ENCODE measurements at regions not wholly inside any gene's neighbourhood (a gene's known extent, or its start where the extent isn't known, plus 50 kb on each side); places are given as distances from the start of the nearest gene placed in this dataset.
"Not testable (repeated sequence)": the region's sequence is repeated elsewhere in the genome, so short reads cannot be mapped to it uniquely, and the experiment has no call there.

DNA sequence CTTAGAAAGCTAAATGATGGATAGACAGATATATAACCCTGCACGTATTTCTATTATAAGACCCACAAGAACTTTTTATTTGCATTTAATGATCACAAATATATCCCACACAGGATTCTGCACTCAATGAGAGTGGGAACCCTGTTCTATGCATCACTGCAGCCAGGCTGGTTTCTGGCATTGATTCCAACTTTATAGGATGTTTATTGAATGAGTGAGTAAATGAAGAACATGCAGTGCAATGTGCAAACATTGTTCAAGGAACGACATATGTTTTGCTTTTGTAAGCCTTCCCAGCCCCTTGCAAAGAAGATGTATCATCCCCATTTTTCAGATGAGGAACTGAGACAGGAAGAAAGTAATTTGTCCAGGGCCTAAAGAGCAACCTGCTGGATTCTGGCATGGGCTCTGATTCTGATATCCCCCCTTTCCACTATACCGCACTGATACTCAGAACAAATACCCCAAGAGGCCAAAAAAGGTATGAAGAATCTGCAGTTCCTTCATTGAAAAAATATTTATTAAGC is 246.3 kb downstream of the LACC1 start:
- DNase-seq (ENCODE audit: low read depth in 2 of 2) = no peak

DNA sequence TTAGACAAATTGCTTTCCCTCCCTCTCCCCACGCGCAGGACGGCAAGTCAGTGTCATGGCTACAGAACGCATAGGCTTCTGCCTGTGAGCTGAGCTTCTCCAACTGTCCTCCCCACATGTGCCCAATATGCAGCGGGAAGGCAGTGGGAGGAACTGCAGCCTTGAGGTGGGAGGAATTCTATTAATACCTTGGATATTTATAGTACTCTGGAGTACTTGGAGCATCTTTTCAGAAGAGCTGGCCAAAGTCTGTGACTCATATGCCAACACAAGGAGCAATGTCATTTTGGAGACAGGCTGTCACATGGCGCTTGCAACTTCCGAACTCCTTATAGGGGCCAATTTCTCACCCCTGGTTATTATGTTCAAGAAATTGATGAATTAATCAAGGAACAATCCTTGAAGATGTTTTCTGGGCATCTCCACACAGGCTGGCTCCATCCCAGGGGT is 245.0 kb upstream of the SERP2 start:
- no peak for DNase-seq (ENCODE audit: low read depth in 2 of 2)

DNA sequence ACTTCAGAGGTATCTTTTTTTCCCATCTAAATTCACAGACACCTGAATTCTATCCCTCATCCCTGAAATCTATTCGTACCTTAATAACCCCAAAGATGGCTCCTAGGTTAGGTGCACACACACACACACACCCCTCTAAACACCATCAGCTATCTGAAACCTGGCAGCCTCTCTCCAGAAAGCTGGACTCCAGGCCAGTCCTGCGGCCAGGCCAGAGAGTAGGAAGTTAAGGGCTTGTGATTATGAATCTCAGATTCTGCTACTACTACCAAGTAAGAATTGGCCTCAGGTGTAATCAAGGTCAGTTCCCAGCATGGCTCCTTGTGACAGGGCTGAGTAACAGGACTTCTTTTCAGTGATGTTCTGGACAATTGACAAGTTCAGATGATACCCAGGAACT is 244.2 kb upstream of the SERP2 start:
- DNase-seq (ENCODE audit: low read depth in 2 of 2) = no peak

DNA sequence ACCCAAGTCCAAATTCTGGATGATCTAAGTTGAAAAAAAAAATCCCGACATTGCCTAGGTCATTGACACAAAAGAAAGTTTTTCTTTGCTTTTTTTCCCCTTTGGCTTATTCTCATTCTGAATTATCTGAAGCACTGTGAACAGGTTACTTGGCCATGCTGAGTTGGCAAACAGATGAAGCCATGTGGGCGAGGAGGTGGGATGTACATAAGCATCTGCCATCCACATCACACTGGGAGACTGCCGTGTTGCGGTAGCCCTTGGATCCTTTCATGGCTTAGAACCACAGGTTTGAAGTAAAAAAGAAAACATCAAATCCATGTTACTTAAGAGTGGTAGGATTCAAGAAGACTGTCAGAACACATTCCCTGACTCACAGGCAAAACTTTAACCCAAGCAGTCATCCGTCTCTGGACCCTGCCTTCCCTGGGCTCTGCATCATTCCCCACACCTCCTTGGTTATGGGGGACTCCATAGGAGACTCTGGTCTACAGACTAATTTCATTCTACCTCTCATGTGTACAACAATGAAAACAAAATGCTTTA is 242.5 kb upstream of the SERP2 start:
- no peak for DNase-seq (ENCODE audit: low read depth in 2 of 2)

DNA sequence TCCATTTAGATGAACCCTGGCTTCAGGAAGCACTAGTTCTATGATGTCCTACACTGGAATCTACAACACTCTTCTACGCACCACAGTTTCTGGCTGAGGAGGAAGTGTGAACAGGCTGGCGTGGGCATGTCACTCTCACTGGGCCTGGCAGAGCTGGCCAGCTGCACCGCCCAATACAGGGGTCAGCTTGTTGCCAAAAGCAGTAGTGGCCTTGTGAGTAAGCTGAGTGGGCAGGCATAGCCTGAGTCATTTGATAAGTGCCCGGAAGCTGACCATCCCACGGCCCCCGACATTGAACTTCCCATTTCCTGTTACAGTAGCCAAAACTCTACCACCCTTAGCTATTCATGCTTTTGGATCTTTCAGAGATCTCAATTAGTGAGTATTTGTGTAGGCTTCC is 240.9 kb upstream of the SERP2 start:
- no peak for DNase-seq (ENCODE audit: low read depth in 2 of 2)

DNA sequence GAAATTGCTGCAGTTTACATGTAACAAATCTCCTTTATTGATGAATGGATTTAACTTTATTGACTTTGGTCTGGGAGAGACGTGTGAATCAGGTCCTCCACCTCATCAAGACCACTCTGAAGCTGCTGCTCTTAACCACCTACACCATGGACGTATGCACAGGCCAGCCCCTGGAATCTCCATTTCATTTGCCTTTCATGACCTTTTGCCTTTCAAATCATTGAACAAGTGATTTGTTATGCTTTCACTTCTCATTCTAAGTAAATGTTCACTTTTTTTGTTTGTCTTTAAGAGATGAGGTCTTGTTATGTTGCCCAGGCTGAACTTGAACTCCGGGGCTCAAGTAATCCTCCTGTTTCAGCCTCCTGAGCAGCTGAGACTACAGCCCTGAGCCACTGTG is 240.0 kb upstream of the SERP2 start:
- no peak for DNase-seq (ENCODE audit: low read depth in 2 of 2)

DNA sequence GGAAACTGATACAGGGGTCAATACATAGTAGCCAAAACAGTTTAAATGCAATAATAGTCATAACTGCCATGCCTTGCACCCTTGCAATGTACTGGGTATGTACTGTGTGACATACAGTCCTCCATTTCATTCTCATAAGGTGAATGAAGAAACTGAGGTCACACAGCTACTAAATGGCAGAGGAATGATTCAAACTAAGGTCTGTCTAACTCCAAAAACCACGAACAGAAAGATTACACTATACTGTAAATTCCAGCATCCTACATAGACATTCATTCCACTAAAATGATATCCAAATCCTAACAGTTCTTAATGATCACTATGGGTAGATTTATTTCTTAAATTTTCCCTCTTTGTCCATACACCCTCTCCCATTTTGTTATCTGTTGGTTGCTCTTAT is 238.1 kb upstream of the SERP2 start:
- no peak for DNase-seq (ENCODE audit: low read depth in 2 of 2)

DNA sequence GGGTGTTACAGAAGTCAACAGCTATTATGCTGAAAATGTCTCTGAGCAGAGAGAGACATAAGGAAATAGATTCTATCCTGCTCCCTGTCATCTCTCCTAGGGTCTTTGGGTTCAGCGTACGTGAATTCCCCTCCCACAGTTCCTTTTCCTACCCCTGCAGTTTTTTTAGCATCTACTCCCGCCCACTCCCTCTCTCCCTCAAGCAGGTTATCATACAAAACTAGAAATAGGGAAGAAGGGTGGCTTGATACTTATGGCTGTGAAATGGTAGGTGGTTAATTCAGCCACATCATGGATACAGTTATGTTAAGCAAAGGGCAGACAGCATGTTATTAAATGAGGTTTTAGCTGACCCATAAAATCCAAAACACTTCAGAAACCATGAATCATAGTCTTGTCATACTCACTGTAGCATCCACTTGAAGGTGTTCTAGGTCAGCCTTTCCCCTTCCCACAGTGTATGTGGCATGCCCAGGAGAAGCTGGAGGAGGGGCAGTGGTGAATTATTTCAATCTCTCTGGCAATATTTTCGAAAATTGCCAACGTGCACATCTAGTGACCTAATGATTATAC is 236.8 kb upstream of the SERP2 start:
- DNase-seq (ENCODE audit: low read depth in 2 of 2) = no peak

DNA sequence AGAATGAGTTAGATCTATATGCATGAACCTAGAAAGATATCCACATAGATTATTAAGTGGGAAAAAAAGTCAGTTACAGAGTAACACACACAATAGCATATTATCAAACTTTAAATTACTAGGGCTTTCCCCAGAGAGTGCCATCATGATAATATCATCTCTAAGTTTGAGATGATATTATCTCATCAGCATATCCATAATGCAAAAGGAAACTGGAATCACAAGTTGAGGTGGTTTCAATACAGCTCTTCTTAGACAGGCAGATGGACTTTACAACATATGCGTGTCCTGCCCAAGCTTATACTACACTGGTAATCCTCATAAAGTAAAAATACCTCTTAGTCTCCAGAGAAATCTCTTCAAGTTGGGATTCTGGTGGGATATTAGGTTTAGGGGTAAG is 236.2 kb upstream of the SERP2 start:
- no peak for DNase-seq (ENCODE audit: low read depth in 2 of 2)

DNA sequence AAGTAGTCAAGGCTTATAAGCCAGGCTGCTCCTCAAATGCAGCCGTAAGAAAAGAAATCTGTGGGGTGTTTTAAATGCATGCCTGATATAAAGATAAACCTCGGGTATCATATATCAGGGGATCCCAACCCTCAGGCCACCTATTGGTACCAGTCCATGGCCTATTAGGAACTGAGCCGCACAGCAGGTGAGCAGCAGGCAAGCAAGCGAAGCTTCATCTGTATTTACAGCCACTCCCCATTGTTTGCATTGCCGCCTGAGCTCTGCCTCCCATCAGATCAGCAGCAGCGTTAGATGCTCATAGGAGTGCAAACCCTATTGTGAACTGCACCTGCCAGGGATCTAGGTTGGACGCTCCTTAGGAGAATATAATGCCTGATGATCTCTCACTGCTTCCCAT is 233.5 kb upstream of the SERP2 start:
- no peak for DNase-seq (ENCODE audit: low read depth in 2 of 2)

DNA sequence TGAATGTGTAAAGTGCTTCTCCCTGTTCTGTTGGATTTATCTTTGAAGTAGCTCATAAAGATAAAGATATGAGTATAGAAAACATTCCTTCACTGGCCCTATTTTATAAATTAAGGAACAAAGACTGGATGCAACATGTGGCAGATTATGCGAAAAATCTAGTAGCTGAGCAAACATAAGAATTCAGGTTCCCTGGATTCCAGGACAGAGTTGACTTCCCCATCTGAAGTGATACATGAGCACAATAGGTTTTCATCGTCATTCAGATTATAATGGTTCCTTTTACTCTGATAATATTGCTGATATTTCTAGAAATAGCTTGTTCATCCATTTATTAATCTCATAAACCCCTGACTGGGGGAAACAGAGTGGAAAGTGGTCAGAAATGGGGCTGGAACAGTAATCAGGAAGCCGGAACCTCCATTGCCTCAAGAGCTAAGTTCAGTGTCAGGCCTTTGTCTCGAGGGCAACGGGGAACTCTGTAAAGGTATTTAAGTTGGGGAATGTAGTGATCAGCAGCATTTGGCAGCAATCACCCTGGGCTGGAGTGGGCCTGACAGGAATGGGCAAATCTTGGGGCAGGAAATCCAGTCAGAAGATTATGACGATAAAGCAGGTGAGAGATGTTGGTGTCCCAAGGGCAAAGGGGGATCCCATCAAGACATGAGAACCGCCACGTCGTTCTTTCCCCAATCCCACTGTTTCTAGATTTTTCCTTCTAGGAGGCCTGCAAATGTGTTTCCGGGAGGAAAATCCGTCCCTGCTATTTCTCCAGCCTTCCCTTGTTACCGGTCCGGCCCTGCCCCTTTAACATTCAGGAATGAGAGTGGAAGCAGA is 232.5 kb upstream of the SERP2 start:
- DNase-seq (ENCODE audit: low read depth in 2 of 2) = no peak

DNA sequence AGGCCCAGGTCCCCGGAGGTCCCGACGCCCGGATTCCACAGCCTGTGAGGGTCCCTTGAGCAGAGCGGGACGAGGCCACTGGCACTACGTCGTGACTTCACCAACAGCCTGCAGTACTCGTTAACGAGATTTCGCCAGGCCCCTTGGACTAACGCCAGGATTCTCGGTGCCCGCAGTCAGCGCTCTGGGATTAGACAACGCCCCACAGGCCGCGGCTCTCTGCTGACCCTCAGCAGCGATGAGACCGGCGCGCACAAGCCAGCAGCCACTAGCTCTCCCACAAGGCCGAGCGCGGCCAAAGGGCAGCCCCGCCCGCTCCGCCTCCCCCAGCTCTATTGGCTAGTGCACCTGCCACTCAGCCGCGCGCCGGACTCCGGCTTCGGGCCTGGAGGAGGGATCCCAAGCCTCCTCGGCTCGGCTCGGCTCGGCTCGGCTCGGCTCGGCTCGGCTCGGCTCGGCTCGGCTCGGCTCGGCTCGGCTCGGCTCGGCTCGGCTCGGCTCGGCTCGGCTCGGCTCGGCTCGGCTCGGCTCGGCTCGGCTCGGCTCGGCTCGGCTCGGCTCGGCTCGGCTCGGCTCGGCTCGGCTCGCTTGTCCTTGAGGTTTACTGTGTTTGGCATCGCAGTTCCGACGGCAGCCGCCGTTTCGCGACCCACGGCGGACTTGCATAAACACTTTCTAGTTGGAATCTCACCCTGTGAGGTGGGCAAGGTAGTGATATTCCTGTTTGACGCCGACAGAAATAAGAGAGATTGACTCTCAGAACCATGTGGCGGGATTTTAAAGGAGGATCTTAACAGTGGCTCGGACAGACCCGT is 231.7 kb upstream of the SERP2 start:
- peak; percentile 86 to 89 for DNase-seq (ENCODE audit: low read depth in 2 of 2)

DNA sequence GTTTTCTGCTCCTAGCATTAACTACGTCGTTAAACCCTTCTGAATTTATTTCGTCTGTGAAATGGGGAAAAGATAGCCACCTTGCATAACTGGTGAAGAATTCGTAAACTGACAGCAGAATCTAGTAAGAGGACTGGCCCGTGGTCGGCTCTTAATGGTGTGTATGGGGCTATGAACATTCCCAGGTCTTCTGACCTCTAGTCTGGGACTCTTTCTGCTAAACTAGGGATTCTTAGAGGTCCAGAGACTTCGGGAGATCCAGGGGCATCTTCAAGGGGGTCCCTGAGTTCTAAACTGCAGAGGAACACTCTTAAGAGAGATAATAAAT is 231.1 kb upstream of the SERP2 start:
- no peak for DNase-seq (ENCODE audit: low read depth in 2 of 2)

DNA sequence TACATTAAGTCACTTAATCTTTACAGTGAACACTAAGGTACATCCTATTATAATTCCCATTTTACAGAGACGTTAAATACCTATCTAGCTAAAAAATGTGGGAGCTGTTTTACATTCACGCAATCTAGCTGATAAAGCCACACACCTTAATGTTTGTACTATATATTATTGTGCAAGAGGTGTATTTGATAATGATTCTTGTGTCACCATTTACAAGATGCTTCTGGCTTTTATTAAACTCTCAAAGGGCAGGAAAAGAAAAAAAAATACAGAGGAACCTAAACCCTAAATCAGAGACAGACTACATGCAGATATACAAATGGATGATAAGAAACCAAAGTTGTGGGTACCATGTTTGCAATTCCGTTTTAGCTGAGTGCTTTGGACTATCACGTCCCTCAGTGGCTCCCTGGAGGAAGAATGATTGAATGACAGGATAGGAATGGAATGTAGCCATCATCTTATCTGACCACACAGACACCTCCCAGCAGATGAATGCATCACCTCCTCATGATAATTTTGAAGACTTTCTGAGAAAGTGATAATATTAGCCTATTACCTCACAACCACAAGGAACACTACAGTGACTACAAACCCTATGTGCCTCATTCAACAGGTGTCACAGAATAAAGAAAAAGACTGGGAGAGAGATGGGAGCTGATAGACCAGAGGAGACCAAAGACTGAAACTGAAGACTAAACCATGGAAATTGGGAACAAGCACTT is 230.5 kb upstream of the SERP2 start:
- DNase-seq (ENCODE audit: low read depth in 2 of 2) = no peak

DNA sequence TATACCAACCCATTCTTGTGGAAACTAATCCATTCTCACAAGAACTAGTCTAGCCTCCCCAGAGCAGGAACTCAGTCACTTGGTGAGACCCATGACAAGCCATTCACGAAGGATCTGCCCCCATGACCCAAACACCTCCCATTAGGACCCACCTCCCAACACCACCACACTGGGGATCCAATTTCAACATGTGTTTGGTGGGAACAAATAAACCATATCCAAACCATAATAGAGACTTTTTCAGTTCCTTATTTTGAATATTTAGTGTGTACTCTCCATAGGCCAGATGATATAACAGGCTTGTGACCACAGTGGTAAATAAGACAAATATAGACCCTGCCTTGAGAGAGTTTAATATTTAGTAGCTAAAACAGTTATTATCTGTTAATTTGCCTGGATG is 227.5 kb upstream of the SERP2 start:
- DNase-seq (ENCODE audit: low read depth in 2 of 2) = no peak

DNA sequence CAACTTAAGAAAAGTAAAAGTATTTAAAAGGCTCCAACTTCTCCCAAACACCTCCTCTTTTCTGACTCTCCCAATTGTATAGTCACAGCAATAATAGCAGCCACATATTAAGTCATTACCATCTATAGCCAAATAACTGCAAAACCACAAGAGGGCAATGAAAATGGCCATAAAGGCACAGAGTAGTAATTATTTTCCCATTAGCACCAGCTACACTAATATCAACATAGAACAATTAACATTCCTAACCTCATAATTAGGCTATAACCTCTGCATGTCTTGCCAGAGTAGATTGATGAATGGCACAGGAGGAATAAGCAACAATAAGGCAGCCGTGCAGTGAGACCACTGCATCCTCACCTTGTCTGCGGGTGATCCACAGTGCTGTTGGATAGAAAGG is 226.4 kb upstream of the SERP2 start:
- no peak for DNase-seq (ENCODE audit: low read depth in 2 of 2)

DNA sequence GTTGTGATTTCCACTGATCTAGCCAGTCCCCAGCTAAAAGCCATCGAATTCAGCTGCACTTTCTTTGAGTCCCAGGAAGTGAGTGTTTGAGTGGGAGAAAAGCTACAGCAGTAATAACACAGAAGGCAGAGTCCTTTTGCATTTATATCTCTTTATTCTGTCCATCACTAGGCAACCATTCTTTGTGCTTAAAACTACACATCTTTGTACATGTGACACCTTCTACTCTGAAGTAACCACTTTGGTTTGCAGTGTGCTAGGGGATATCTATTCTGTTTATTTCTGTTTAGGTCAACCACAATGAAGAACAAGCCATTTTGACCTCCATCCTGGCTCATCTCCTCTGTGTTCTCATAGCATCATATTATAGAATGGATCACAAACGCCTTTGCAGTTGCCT is 226.0 kb upstream of the SERP2 start:
- DNase-seq (ENCODE audit: low read depth in 2 of 2) = no peak

DNA sequence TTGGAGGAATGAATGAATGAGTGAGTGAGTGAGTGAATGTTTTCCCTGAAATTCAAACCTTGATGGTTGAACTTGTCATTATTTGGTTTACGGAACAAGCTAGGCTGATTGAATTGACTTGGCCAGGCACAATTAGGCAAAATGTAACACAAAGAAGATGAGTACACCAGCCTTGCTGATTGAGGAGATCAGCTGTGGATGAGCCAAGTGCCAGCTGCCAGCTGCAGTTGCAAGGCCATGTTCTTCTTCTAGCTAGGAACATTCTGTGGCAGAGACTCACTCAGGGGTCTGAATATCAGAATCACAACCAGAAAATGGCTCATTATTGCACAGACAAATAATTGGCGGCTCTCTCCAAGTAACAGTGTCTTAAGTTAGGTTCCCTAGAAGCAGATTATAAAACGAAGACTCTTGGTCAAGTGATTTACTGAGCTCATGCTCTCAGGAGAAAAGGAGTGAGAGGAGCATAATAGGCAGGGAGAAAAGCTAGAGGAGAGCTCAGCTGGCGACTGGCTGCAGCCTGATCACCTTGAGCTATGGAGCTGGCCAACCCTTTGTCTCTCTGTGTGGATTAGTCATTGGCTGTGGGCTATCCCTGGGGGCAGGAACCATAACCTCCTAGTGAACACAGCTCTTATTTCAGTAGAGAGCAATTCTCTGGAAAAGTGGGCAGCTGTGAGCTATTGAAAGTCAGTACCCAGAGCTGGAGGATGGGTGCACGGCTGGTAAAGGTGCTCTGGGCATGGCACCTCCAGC is 225.3 kb upstream of the SERP2 start:
- DNase-seq (ENCODE audit: low read depth in 2 of 2) = no peak

DNA sequence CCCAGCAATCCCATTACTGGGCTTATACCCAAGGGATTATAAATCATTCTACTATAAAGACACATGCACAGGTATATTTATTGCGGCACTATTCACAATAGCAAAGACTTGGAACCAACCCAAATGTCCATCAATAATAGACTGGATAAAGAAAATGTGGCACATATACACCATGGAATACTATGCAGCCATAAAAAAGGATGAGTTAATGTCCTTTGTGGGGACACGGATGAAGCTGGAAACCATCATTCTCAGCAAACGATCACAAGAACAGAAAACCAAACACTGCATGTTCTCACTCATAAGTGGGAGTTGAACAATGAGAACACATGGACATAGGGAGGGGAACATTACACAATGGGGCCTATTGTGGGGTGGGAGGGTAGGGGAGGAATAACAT is 224.4 kb upstream of the SERP2 start:
- not testable (repeated sequence) for DNase-seq (ENCODE audit: low read depth in 2 of 2)

DNA sequence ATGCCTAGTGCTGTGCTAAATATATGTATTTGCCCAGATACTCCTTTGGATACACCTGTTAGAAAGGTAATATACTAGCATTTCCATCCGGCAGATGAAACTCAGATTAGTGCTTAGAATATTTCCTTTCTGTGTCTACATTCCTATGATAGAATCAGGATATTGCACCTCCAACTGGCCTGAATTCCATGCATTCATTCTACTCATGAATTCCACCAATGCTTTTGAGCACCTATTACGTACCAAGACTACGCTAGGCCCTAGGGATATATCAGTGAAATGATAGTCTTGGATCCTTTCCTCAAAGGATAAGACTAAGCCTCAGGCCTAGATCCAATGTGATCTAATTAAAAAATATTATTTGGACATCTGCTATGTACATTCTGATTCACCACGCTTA is 223.8 kb upstream of the SERP2 start:
- DNase-seq (ENCODE audit: low read depth in 2 of 2) = no peak

DNA sequence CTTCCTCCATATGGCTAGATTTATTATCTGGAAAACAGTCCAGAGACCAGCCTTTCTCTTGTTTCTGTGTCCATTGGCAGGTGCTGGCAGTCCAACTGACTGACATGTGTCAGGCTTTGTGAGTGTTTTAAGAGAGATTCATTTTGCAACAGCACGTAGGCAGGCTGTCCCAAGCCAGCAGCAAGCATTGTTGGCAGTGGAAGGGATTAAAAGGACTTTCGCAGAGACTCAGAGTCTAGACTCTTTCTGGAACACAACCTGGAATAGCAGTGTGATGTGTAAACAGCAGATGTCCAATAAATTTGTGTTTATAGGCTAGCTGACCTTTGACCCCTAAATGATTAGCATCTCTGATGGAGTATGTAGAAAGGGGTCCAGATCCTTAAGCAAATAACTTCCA is 222.2 kb upstream of the SERP2 start:
- DNase-seq (ENCODE audit: low read depth in 2 of 2) = no peak

Measured in activated CD8-positive, alpha-beta memory T cell treated with anti-CD3 and anti-CD28 coated beads for 4 hours (primary cell).